HG02885 (cell line): ENCODE measurements at regions not wholly inside any gene's neighbourhood (a gene's known extent, or its start where the extent isn't known, plus 50 kb on each side); places are given as distances from the start of the nearest gene placed in this dataset.
"Not testable (repeated sequence)": the region's sequence is repeated elsewhere in the genome, so short reads cannot be mapped to it uniquely, and the experiment has no call there.

Source experiments
- ATAC-seq: cut with Tn5 transposase; IDR thresholded peaks from one replicate; pipeline ENCODE4 v1.9.1; 2021; ENCODE audit warnings: mild to moderate bottlenecking; ENCODE audit not compliant: unreplicated experiment, poor library complexity

DNA sequence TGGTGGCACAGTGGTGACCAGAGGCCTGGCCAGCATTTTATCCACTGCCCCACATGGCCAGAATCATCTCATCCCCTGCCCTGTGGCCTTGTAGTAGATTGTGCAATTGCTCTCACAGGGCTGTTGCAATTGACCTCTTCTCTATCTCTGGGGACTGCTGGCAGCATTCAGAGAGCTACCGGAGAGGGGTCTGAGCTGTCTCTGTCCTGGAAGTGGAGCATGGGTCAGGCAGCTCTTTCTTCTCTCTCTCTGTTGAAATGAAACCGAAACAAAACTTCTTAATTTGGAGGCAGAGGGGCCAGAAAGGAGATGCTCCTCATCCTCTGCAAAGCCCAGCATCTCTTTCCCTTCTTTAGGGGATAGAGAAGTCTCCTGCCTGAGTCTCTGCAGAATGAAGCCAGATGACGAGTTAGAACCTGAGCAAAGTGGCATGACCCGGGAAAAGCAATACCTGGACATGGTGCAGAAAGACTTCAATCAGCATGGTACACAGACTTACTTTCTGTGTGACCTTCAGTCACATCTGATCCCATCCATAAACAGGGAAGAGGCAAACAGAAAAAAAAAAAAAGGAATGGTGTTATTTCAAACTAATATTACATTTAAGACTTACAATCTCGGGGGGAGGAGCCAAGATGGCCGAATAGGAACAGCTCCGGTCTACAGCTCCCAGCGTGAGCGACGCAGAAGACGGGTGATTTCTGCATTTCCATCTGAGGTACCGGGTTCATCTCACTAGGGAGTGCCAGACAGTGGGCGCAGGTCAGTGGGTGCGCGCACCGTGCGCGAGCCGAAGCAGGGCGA is 144.5 kb upstream of the BCL6 start:
- ATAC-seq: no peak

DNA sequence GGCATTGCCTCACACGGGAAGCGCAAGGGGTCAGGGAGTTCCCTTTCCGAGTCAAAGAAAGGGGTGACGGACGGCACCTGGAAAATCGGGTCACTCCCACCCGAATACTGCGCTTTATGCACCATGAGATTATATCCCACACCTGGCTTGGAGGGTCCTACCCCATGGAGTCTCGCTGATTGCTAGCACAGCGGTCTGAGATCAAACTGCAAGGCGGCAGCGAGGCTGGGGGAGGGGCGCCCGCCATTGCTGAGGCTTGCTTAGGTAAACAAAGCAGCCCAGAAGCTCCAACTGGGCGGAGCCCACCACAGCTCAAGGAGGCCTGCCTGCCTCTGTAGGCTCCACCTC is 145.1 kb upstream of the BCL6 start:
- ATAC-seq: not testable (repeated sequence)

DNA sequence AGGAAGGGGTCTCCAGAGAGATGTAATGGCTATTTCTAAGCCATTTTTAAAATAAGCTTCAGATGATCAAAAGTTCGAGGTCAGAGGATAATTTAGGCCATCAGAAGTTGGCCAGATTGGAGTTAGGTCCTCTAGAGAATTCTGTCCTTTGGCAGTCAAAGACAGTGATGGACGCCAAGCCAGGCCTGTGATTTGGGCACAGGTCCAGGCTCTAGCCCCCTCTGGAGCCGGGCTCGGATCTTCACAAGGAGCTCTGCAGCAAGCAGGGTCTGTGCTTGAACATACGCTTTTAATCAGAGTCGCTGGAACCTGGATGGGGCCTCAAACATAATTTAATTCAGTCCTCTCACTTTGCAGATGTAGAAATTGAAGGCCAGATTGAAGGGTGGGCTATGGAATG is 151.4 kb upstream of the BCL6 start:
- ATAC-seq: no peak

DNA sequence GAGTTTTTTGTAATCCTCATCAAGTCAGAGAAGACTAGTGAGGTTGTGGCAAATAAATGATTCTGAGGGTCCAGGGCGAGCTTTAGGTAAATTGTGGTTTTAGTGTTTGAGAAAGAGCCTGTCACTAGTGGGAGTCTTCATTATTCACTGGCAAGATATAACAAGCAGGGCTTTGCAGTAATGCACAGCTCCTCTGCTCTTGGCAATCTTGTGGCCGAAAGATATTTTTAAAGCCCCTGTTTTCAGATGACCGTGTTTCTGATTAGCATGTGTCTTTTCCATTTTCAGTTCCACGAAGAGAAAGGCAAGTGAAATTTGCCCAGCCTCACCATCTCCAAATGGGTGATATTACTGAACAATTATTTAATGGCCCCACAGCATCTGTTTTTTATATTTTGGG is 154.0 kb upstream of the BCL6 start:
- no peak for ATAC-seq

DNA sequence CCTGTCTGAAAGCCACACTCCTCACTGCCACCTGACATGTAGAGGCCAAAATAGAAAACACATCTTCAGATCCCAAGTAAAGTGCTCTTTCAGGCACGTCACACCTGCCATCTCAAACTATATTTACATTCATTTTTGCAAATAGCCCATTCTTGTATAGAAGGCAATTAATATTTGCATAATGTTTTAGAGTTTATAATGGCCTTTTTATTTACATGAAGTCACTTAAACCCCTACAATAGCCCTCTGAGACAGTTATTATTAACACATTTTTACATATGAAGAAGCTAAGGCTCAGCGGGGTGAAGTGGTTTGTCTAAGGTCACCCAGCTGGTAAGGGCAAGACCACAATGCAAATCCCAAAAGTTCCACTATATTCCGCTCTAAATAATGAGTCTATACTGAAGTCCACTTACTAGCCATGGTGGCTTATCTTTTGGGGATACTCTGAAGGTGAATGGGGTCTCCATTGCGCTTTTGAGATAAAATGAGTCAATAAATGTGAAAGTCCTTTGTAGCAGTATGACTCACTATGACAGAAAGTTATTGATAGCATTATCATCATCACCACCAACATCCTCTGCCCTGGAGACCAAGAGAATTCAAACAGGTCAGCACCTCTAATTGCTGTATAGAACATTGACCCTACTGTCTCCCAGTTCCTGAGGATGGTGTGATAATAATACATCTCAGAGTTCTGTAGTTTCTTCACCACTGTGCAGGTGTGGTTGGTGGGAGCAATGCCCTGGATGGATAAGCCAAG is 155.9 kb upstream of the BCL6 start:
- peak; percentile 60 for ATAC-seq

DNA sequence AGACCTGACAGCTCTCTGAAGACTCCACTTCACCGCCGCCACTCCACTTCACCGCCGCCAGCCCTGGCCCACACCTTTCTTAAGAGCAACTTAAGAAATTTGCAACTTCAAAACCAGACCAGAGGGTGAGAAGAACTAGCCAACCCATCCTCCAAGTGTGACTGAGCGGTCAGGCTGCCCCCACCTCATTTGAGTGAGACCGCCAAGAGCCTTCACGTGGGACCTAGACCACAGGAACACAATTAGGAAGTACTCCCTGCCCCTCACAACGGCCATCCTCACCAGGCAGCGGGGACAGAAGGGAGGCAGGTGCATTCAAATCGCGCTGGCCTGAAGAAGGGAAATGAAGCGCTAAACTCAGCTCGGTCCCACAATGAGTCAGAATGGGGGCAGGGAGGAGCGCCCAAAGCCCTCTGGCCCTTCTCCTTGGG is 156.8 kb upstream of the BCL6 start:
- peak; percentile 80 for ATAC-seq

DNA sequence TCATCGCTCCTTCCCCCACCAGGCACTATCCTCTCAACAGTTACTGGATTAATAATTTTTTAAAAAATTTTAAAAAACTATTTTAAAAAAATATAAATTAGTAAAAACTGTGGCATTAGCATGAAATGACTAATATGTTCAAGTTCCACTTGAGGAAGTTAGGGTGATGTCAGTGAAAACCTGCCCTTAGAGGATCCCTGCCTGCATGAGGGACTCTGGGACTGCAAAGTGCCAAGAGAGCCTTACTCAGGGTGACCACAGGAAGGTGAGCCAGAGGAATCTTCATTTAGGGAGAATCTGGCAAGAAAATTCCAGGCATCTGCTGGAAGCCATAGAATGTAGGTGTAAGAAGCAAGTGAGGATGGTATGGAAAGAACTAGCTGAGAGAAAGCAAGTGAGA is 157.7 kb upstream of the BCL6 start:
- ATAC-seq: no peak

DNA sequence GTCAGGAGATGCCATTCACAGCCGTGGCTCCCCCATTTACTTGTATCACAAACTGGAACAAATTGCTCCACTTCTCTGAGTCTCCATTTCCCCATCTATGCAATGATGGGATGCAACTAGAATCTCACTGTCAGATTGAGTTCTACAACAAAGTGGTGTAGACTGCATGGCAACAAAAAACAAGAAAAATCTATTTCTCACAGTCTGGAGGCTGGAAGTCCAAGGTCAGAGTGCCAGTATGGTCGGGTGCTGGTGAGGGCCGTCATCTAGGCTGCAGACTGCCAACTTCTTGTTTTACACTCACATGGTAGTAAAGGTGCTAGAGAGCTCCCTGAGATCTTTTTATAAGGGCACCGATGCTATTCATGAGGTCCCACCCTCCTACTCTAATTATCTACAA is 158.4 kb upstream of the BCL6 start:
- no peak for ATAC-seq

DNA sequence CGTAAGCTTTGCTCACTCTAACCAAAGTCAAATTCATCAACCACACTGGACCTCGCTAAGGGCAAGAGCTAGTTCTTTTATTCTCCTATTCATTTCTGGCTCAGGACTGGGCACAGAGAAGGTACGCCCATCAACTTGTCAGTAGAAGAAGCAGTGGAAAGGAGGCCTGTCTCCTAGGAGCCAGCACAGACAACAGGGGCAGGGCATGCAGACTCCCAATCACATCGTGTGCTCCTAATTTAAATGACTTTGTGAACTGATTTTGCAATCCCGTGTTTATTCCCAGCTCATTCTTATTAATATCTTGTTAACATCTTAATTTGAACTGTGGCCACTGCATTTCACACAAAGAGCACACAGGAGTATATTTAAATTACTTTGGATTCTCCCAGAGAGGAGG is 161.1 kb upstream of the BCL6 start:
- no peak for ATAC-seq

DNA sequence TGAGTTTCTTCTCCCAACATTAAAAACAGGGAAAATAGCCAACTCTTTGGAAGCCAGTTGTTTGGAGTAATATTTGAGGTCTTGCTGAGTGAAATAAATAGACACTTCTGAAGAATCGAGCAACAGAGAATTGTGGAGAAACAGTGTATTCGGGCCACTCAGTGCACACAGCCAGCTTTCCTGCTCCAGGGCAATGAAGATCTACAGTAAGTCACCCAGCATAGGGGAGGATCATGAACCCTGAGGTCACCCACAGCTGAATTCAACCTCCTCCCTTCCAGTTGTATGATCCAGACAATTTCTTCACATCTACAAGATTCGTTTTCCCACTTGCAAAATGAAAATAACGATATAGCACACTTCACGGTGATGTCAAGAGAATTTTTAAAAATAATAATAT is 161.7 kb upstream of the BCL6 start:
- no peak for ATAC-seq

DNA sequence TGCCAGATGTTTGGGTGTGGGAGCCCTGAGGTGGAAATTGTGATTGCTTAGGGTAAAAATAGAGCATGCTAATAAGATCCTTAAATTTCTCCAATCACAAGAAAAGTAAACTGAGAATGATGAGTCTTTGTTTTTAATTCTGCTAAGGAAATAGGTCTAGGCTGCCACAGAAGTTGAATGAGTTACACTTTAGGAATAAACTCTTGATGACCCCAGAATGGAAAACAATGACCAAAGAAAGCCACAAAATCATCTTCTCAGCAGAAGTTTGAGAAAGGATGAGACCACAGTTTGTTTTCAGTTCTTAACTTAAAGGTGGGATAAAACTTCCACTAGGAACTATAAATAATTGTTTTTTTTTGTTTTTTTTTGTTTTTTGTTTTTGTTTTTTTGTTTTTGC is 164.6 kb upstream of the BCL6 start:
- no peak for ATAC-seq

DNA sequence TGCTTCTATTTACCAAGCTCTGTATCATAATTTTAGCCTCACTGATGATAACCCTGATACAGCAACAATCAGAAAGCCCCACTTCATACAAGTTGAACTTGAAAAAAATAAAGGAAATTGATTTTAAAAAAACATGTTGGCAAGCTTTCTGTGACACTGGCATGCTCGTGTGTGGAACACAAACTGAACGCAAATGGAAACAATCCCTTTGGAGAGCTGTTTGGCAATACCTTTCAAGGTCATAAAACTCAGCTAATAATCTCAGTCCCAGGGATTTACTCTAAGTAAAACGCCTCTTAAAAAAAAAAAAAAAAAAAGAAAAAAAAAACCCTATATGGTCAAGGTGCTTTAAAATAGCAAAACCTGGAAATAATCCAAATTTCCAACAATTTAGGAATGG is 166.7 kb upstream of the BCL6 start:
- ATAC-seq: no peak

DNA sequence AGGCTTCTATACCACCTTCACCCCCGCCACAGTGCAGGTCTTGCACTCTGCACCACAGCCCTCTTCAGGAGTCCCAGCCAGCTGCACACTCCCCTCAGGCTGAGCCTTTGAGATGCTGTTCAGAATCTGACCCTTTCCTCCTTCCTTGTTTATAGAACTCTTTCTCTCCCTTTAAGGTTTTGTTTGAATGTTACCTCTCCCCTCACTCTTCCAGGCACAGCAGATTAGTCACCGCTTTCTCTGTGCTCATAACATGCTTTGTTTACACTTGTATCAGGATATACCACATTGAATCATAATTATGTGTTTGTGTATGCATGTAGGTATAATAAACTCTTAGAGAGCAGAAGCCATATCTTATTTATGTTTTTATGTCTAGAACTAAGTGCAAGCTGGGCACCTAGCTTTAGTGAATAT is 168.4 kb upstream of the BCL6 start:
- ATAC-seq: no peak

DNA sequence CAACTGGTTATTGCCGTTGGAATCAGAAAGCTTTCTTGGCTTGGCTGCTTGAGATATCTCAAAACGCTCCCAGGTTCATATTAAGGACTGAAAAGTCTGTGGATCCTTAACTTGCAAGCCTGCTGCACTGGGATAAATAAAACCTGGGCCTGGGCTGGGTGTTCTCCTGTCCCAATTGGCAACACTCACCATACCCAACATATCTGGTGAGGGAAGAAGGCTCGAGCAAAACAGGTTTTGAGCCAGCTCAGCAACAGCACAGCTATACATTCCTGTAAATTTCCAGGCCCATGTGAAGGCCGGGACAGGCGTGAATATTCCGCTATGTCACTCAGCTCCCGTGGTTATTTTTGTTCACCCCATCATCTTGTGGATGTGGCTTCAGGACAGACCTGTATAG is 169.0 kb upstream of the BCL6 start:
- no peak for ATAC-seq

DNA sequence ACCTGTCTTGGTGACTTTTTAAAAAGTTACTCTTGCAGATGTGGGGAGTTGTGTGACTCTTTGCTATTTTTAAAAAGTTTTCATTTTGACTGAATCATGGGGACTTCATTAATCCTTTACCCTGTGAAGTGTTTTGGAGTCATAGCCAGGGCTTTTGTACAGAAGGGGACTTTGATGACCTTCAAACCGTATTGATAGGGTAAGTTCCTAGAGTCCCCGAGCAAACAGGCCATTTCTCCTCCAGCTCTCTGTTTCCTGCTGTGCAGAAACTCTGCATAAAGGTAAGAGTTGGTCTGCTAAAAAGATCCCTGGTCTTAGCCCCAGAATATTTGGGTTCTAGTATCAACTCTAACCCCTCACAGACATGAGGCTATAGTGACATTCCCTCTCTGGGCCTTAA is 170.8 kb upstream of the BCL6 start:
- ATAC-seq: no peak

DNA sequence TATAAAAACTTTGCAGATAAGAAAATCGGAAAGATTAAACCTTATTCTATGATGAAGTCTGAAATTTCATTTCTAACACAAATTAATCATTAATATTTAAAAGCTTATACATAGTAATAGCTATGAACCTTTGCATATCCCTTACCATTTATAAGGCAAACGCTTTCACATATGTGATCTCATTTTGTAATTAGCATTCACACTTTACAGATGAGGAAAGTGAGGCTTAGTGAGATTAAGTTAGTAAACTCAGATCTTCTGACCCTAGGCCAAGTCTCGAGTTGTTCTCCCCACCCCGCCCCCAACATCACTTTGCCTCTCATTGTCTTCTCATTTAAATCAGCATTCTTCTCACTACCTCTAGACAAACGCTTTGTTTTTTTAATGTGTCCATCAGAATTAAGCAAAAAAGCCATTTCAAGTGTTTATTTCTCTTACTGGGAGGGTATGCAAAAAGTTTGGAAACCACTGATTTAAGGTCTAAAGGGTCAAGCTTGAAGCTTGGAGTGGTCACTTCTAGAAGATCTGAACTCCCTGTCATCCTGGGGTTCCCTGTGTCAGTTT is 172.9 kb upstream of the BCL6 start:
- ATAC-seq: no peak

DNA sequence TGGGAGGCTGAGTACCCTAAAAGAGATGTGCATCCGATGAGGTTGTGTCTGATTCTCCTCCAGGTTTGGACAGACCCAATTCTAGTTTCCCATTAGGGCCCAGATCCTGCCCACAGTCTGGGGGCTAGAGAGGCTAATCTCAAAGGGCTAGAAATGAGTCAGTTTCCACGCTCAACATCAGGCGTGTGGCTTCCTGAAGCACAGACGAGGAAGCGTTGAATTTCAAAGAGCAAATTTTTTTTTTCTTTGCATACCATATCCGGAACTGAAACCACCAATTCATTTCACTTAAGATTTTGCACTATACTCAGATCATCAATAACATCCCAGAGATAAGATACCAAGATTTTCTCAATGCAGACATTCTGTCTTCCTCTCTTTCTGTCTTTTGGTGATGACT is 173.8 kb upstream of the BCL6 start:
- peak; percentile 92 for ATAC-seq

DNA sequence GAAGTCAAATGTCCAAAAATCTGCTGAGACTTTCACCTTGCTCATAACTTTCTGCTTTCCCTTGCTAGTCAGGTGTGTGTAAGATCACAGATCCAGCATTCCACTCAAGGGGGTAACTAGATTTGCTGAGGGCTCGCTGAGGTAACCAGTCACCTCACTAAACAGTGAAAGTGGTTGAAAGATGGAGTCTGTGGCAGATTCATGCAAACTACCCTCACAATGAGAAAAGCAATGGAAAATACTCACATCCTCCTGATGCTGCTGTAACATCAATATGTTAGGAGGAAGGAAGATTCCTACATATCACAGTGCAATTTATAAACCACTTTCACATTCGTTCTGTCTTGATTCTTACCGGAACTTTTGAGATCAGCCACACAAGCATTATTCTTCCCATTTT is 174.3 kb upstream of the BCL6 start:
- peak; percentile 56 for ATAC-seq

DNA sequence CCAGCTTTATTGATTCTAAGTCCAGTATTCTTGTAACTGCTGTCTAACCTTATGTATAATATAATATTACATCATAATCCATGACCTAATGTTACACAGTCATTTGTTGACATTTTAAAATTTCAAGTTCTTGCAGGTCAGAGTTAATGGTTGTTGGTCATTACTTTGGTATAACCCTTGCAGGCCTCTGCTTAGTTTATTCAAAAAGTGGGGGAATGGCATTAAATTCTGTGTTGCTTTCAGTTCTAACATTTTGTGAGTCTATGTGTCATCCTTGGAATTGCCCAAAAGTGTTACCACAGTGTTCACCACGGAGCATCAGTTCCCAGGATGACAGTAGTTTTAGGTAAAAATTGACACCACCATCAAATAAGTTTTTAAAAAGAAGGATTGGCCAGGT is 174.8 kb upstream of the BCL6 start:
- no peak for ATAC-seq

DNA sequence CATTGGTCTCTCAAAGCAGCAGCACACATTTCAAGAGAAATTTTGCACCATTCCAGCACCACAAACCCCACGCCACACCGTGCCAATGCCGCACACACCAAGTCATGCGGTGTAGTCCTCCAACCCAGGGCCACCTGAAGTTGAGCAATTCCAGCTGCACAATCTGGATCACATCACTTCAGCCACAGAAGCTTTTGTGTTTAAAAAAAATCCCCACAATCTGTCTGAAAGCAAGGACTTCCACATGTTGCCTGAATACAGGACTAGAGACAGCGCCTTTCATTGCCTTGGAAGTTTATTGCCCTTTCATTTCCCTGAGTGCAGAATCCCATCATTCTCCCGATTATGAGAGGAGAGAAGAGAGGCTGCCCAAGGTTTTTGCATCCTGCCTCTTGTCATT is 175.6 kb upstream of the BCL6 start:
- no peak for ATAC-seq

DNA sequence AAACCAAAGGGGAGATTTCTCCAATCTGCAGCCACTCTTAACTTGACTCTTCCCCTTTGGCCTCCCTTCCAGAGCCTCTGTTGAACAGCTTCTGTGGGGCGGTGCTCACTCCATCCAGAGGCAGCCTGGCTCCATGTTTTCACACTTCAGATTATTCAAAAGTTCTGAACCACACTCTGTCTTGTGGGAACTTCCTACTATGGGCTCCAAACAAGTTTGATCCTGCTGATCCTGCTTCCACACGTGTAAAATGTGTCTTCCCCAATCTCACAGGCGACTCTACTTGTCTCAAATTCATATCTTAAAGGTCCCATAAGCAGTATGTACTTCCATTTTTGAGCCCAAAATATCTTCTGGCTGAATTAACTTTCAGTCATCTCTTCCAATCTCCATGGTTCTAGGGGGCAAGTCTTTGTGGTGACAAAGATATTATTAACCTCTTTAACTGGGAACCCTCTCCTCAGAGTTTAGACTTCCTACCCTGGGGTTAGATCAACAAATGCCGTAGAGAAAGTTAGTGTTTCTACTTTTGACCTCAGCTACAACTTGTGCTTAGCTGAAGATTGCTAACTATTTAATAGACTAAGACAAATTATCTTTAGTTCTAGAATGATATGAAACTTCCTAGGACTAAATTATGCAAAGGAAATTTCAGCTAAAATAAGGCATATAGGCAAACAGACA is 176.3 kb upstream of the BCL6 start:
- no peak for ATAC-seq
